GM18858 (cell line): ENCODE measurements at regions not wholly inside any gene's neighbourhood (a gene's known extent, or its start where the extent isn't known, plus 50 kb on each side); places are given as distances from the start of the nearest gene placed in this dataset.
"Not testable (repeated sequence)": the region's sequence is repeated elsewhere in the genome, so short reads cannot be mapped to it uniquely, and the experiment has no call there.

Source experiments
- ATAC-seq: cut with Tn5 transposase; IDR thresholded peaks from one replicate; pipeline ENCODE4 v1.9.1; 2021; ENCODE audit not compliant: unreplicated experiment

DNA sequence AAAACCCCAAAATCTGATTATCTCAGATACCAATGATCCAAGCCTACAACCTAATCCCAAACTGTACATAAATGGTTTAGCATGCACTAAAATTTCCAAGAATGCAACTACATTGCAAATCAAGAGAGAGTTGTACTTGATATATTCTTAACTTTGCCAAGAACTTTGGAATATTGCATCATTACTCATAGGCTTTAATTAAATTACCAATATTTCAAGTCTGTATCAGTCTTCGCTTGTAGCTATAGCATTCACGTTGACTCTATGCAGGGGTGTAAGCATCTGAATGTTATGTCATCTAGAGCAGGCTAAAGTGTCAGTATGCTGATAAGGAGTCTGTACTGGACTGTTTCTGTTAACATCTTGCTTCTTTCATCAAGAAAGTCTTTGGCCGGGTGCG is 56.3 kb downstream of the FOXI3 start:
- no peak for ATAC-seq

DNA sequence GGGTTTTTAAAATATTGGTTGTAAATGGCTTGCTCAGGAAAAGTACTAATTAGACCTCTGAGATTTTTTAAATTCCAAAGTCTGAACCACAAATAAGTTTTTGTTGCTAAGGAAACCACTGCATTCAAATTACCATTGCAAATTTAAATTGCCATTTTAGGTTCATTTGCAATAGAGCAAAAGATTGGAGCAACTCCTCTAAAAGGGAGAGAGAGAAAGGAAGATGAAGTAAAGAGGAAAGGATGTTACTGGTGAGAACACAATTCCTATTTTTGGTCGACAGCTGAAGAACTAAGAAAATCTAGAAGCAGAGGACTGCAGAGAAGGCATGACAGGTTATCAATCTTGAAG is 74.9 kb downstream of the FOXI3 start:
- ATAC-seq, result no peak

DNA sequence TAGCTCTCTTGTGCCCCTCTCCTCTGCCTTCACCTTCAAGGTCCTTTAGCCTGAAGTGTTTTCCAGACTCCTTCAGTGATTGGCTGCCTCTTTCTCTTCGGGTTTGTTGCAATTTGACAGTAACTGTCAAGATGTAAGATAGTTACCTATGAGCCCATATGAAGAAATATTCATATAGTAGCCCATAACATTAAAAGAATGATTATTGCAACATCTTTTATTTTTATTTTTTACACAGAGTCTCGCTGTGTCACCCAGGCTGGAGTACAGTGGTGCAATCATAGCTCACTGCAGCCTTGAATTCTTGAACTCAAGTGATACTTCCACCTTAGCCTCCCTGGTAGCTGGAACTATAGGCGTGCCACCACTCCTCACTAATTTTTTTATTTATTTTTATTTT is 80.5 kb downstream of the FOXI3 start:
- ATAC-seq, result no peak

DNA sequence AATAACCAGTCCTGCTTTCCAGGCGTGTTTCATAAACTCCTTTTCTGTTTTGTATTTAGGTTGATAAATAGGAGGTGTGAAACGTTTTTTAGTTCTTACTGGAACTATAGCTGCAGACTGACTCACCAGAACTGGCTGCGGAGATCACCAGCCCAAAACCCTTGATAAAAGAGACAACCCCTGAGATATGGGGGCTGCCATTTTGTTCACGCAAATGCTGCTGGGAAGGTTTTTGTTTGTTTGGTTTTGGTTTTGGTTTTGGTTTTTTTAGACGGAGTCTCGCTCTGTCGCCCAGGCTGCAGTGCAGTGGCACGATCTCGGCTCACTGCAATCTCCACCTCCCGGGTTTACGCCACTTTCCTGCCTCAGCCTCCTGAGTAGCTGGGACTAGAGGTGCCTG is 87.1 kb downstream of the FOXI3 start:
- not testable (repeated sequence) for ATAC-seq

DNA sequence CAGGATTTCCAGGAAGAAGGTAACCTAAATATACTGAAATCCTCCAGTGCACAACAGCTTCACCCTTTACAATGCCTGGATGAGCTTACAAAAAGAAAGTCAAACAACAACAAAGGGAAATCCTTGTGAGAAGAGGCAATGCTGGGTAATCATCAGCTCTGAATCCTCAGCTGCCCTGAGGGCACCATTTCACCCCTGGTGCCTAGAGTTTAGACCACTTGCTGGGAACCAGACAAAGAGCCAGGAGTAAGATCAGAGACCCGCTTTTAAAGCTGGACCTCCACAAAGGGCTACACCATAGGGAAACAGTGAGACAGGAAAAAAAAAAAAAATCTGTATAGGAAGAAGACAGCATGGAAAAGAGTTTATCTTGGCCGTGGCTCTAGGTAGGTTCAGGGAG is 97.0 kb downstream of the FOXI3 start:
- ATAC-seq, result no peak

DNA sequence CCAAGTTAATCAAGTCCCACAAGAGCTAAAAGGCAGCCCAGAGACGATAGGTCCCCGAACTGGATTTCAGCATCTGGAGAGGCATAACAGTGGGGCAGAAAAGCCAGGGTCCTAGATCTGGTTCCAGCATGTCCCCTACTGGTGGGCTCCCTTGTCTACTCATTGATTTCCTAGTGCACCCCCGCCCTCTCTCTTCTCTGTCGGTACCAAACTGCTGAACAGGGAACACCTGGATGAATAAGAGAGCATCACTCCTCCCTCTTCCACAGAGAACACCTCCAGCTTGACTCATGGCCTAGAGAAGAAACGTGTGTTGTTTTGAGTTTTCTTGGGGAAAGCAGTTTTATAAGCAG is 101.3 kb downstream of the FOXI3 start:
- no peak for ATAC-seq

DNA sequence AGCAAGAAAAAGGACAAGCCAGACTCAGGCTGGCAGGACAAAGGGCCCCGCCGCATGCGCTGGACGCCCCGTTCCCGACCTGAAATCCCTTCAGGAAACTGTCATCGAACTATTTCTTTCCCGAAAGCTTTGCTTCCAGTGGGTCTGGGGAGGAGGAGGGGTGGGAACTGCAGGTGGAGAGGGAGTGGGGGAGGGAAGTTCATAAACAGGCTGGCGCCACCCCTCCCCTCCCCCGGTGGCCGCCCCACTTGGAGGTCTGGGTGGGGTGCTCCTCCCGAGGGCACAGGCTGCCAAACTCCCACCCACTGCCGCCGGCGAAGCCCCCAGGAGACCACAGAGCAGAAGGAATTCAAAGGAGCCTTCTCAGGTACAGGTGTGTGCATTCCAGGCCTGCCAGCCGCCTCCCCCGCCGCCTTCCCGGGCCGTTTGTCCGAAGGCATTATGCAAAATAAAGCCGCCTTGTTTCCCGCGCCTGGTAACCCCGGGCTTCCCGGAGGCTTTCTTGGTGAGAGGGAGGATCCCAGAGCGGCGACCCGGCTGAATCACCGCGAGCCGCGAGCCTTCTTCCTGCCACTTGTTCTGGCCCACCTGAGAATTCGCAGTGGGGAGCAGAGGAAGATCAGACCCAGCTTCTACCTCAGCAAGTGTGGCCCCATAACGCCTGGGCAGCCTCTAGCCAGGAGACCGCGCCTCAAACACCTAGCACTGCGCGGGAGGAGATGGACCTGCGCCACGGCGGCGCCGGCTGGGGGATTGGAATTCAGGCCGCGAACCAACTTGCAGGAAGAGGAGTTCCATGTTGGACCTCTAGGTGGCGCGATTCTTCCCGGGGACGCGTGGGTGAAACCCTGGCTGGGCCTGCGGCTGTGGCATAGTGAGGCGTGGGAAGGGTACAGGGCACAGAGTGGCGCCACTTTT is 101.9 kb downstream of the FOXI3 start:
- ATAC-seq, result peak; percentile 53

DNA sequence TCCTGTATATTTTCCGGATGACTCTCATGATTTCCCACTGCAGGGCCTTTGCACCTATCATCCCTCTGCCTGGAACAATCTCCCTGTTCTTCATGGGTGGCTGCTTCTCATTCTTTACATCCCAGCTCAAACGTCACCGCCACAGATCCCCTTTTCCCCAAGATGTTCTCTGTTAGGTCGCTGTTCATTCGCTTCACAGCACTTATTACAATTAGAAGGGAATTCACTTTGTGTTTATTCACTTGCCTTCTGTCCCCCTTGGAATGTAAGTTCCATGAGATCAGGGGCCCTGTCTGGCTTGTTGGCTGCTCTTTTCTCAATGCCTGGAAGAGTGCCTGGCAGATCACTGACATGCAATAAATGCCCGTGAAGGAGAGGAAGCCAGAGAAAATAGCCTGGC is 106.7 kb downstream of the FOXI3 start:
- ATAC-seq, result no peak

DNA sequence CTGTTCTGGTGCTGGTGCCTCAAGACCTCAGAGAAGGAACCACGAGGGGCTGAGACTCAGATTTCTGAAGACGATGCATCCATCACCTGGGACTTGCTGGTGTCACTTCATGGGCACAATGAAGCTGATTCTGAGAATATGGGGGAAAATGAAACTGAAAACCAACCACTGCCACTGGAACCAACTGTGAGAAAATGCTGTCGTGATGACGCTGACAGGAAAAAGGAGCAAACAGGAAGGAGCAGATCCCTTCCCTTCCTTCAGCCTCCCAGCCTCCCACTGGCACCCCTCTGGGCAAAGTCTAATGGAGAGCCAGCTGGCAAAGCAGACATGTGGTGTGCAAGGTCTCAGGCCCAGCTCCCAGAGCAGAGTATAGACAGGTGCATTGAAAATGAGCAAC is 109.7 kb downstream of the FOXI3 start:
- ATAC-seq, result no peak

DNA sequence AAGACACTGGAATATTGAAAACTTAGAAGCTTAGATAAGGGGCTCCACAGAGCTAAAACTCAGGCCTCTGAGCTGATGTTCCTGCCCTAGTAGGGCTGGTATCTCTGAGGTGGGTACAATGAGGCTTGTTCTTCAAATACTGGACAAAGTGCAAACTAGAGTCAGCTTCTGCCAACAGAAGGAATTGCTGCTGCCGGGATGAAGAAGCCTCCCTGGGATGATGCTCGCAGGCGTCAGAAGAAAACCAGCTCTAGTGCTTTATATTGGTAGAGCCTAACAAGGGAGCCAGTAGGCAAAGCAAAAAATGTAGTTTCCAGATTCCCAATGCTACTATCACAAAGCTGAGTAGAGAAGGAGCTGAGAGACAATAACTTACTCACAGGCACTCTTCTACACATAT is 118.1 kb downstream of the FOXI3 start:
- no peak for ATAC-seq

DNA sequence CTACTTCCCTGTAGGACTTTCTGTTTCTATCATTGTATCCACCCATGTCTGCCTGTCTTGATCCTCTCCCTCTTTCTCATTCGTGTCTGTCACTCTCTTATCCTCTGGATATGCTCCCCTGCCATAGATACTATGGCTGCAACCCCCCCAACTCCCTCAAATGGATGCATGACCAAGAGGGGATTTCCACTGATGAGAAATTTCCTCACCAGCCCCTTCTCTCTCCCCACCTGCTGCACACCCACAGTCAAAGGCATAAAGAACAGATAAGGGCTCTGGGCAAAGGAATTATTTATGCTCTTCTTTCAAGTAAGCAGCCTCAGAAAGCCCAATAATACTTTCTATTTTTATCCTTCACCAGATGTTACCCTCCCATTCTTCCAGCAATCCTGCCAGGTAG is 121.3 kb downstream of the FOXI3 start:
- ATAC-seq, result no peak

DNA sequence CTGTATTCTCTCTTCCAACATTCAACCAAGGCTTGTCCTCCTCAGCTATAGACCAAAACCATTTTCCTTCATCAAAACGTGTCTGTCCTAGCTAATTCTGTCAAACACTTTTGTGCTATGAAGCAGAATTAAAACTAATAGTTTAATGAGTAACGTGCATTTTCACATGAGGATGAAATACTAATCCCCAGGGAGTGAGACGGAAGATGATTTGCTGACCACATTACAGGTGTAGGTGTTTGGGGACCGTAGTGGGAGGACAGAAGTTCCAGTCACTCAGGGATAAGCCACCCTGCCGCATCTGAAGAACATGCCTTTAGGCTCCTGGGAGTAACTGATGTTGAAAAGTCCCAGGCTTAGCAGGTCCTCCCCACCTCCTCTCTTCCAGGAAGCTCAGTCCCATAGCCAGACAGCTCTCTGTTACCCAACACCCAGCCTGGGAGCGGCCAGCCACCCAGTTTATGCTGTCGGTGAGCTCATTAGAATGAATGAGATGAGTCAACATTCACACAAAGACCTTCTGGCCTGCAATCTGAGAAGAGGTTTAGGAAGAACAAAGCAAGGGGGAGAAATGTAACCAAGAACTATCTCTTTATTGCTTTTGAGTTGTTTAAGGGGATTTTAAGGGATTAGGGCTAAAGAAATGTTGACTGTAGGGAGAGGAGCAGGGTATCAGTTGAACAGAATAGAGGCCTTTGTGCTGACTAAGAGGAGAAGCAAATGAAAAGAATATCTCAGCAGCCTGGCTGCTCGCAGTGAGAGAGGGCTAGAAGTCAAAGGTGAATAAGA is 122.5 kb downstream of the FOXI3 start:
- ATAC-seq, result peak; percentile 83

DNA sequence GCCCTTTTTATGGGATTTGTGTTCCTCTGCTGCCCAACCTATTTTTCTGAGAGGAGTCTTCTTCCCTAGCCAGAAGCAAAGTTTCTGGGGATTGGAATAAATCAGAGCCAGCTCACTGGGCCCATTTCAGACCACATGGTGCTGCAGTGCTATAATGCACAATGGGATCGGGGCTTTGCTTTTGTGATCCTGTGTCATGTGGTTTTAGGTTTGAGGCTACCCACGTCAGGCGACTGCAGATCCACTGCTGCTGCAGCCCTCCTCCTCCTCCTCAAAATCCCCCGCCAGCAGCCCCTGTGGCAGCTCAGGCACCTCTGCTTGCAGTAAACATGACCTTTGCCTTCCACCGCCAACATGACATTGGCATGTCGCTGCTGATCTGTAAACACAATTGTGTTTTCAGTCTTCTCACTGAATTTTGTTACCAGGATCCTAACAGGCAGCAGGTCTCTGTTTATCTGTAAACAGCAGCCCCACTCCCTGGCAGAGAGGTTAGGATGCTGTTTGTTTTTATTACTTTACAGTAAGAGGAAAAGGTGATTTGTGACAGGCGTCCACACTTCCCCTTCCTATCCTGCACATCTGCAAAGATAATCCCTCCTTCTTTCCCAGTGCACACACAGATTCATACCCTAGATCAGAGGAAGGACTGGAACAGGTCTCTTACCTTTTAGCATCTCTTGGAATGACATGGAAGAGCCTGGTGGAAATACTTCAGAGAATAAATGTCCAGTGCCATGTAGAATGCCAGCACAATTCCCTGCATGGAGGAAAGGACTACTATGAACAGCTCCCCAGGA is 130.8 kb downstream of the FOXI3 start:
- ATAC-seq, result no peak

DNA sequence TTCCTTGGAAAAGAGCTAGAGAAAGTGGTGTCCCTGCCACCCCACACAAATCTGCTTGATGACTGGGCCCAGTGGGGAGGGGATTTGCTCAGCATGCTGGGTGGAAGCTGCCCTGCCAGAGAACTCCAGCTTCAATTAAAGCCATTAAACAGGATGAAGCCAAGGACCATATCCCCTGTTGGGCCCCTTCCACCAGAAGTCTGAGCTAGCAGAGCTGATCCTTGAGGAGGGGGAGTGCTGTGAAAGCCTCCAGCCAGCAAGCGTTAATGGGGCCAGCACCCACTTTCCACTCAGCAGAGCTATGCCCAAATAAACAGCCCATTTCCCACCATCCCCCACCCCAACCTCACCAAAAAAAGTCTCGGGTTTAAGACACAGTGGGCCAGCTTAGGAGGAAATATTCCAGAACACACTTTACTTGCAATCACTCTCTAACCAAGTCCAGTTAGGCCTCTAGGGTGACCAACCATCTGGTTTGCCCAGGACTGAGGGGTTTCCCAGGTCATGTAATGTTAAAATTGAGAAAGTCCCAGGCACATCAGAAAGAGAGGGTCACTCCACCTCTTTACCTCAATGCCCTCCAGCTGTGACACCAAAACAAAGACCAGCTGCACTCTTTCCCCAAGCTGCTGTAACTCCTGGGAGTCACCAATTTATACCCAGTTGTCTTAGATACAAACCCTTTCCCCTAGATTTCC is 132.3 kb downstream of the FOXI3 start:
- ATAC-seq, result no peak

DNA sequence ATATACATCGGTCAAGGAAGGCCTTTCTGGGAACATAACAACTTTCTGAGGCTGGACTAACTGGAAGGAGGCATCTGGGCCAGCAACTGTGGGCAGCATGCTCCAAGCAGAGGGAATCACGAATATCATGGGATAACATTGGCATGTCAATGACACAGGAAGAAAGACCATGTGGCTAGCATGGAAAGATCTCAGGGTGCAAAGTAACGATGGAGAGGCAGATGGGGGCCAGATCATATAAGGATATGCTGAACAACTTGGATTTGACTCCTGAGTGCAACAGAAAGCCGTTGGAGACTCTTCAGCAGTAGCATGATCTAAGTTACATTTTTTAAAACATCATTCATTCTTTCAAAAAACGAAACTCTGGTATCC is 133.6 kb downstream of the FOXI3 start:
- no peak for ATAC-seq

DNA sequence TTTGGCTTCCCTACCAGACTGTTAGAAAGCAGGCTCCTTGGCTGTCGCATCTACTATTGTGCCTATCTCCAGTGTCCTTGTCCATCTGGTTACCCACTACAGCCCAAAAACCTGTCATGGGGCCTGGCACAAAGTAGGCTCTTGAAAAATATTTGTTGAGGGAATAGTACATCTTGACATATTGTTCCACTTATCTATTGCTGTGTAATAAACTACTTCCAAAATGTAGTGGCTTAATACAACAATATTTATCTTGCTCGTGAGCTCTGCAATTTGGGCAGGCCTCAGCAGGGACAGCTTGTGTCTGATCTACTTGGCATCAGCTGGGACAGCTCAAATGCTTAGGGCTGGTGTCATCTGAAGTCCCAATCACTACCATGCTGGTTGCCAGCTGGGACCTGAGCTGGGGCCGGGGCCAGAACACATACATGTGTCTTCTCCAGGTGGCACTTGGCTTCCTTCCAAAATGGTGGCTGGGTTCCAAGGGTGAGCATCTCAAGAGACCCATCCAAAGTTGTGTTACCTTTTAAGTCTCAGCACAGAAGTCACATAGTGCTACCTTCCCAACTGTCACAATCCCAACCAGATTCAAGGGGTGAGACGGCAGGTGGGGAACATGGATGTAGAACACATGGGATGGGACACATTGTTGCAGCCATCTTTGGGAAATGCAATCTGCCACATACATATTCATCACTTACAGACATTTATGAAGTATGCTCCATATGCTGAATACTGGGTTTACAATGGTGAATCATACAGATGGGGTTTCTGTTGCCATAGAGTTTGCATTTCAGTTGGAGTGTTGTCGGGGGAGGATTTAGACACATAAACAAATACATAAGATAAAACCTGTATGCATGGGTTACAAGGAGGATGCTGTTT is 134.2 kb downstream of the FOXI3 start:
- no peak for ATAC-seq

DNA sequence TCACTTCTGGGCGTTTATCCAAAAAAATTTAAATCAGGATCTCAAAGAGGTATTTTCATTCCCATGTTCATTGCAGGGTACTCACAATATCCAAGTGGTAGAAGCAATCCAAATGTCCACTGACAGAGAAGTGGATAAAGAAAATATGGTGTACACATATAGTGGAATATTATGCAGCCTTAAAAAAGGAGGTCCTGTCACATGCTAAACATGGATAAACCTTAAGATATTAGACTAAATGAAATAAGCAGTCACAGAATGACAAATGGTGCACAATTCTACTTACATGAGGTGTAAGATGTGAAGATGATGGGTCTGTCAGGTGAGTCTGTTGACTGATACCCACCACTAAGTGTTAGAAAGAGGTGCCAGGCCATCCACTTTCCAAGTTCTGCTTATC is 140.6 kb downstream of the THNSL2 start:
- no peak for ATAC-seq

DNA sequence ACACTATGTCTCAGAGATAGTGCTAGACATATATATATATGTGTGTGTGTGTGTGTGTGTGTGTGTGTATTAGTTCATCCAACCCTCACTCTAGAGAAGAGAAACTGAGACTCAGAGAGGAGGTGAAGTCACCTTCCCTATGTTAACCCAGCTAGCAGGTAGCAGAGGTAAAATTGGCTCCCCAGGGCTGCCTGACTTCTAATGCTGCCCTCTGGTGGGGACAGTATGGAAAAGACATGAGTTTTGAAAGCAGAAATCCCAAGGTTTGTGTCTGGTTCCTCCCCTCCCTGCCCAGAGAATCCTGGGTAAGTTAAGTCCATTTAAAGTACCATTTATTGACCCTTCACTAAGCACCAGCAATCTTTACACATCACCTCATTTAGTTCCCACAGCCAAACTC is 137.7 kb downstream of the THNSL2 start:
- ATAC-seq, result no peak

DNA sequence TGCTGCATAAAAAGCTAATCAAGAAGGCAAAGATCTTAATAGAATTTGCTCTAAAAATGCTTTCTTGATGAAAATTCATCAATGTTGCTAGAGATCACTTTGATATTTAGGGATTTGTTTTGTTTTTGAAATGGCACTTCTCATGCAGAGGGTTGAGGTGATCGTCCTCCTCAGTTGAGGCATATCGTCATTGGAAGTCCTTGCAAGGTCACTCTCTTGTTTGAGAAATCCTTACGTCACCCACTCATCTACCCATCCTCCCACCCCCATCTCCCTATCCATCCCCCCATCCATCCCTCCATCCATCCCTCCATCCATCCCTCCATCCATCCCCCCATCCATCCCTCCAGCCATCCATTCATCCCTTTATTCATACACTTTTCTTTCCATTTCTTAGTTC is 133.7 kb downstream of the THNSL2 start:
- no peak for ATAC-seq

DNA sequence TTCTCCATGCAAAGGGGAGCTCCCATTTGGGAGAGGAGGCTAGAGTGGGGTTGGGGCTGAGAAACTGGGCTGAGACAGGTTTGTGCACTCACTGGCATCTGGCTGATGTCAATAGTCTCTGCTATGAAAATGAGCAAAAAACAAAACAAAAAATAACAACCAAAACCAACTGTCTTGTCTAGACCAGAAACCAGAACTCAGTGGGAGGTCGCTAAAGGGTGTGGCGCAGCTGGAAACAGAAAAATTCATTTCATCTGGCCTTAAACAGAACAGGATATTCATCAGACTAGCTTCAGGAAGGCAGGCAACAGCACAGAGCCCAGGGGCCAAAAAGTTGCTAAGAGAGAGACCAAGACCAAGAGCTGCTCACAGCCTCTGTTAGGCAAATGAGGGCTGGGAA is 126.1 kb downstream of the THNSL2 start:
- ATAC-seq, result no peak
